ENCODE measurements at regions not wholly inside any gene's neighbourhood (a gene's known extent, or its start where the extent isn't known, plus 50 kb on each side); places are given as distances from the start of the nearest gene placed in this dataset.

GRCh38 chr9:38254756-38255155, 137.7 kb upstream of the ALDH1B1 start:
- Histone ChIP-seq H3K36me3 (replicated peaks in 1 of 2; ENCODE audit: control insufficient read depth in 1 of 2, insufficient read depth in 2 of 2, low read length in 2 of 2) (no peaks in the 10 kb centered on the region), H3K27me3 (ENCODE audit: control insufficient read depth in 2 of 2, insufficient read depth in 2 of 2, low read length in 2 of 2) (no peaks in the 10 kb centered on the region), H3K4me1 (ENCODE audit: control insufficient read depth in 1 of 2, insufficient read depth in 2 of 2, low read length in 2 of 2) (no peaks in the 10 kb centered on the region), H4K20me1 (ENCODE audit: insufficient read depth, low read length) (no peaks in the 10 kb centered on the region), H3K4me2 (replicated peaks; ENCODE audit: extremely low read depth, low read length, poor library complexity, severe bottlenecking) (no peak overlapping the region), H3K79me2 (ENCODE audit: insufficient read depth, low read length) (no peaks in the 10 kb centered on the region), H3K4me3 (replicated peaks in 1 of 3; ENCODE audit: low read depth in 2 of 3, low read length in 3 of 3) (no peak overlapping the region), H3K27ac (ENCODE audit: low read depth in 1 of 2, low read length in 2 of 2) (no peak overlapping the region), H2AFZ (ENCODE audit: insufficient read depth, low read depth, low read length, poor library complexity, severe bottlenecking) (no peak overlapping the region), H3K9me3 (replicated peaks in 1 of 2; ENCODE audit: control insufficient read depth in 1 of 2, insufficient read depth in 1 of 2, low read length in 2 of 2) (no peaks in the 10 kb centered on the region), H3K9ac (ENCODE audit: insufficient read depth, low read length, poor library complexity, severe bottlenecking) (no peak overlapping the region)
- Mint-ChIP-seq H3K27me3 (ENCODE audit: low read depth in 3 of 3) (peaks cover 0 to 6% (median 3%) of the 10 kb centered on the region in 3 donors), H3K4me3 (no peak overlapping the region), H3K36me3 (no peaks in the 10 kb centered on the region), H3K9me3 (peaks cover 0 to 4% (median 0%) of the 10 kb centered on the region in 7 donors), H3K27ac (no peak overlapping the region), H3K4me1 (no peaks in the 10 kb centered on the region)
- WGBS (ENCODE audit: insufficient coverage): no CpG with 5 or more reads among the region's 2 CpGs
- no peak for DNase-seq
- TF ChIP-seq CTCF (IDR thresholded peaks at IDR 0.05): no peak
- intact Hi-C loops (cut with micrococcal nuclease): no loop called here

GRCh38 chr9:38254151-38254550, 138.4 kb upstream of the ALDH1B1 start:
- TF ChIP-seq CTCF (IDR thresholded peaks at IDR 0.05): no peak
- H2AFZ ChIP-seq (ENCODE audit: insufficient read depth, low read depth, low read length, poor library complexity, severe bottlenecking): no peak overlapping the region
- WGBS (ENCODE audit: insufficient coverage): 79% methylated on average over 2 of the region's 7 CpGs

More at GRCh38 chr9:38254151-38254550, 138.4 kb upstream of the ALDH1B1 start:
- Histone ChIP-seq H3K27ac (ENCODE audit: low read depth in 1 of 2, low read length in 2 of 2) (no peak overlapping the region), H3K9me3 (replicated peaks in 1 of 2; ENCODE audit: control insufficient read depth in 1 of 2, insufficient read depth in 1 of 2, low read length in 2 of 2) (no peaks in the 10 kb centered on the region), H3K4me1 (ENCODE audit: control insufficient read depth in 1 of 2, insufficient read depth in 2 of 2, low read length in 2 of 2) (no peaks in the 10 kb centered on the region), H3K36me3 (replicated peaks in 1 of 2; ENCODE audit: control insufficient read depth in 1 of 2, insufficient read depth in 2 of 2, low read length in 2 of 2) (no peaks in the 10 kb centered on the region), H3K4me2 (replicated peaks; ENCODE audit: extremely low read depth, low read length, poor library complexity, severe bottlenecking) (no peak overlapping the region), H3K79me2 (ENCODE audit: insufficient read depth, low read length) (no peaks in the 10 kb centered on the region), H4K20me1 (ENCODE audit: insufficient read depth, low read length) (no peaks in the 10 kb centered on the region), H3K27me3 (ENCODE audit: control insufficient read depth in 2 of 2, insufficient read depth in 2 of 2, low read length in 2 of 2) (no peaks in the 10 kb centered on the region), H3K9ac (ENCODE audit: insufficient read depth, low read length, poor library complexity, severe bottlenecking) (no peak overlapping the region), H3K4me3 (replicated peaks in 1 of 3; ENCODE audit: low read depth in 2 of 3, low read length in 3 of 3) (no peak overlapping the region)
- DNase-seq: no peak
- no peaks in the 10 kb centered on the region for H3K36me3 Mint-ChIP-seq
- H3K9me3 Mint-ChIP-seq: peaks cover 0 to 4% (median 0%) of the 10 kb centered on the region in 7 donors
- H3K4me1 Mint-ChIP-seq: no peaks in the 10 kb centered on the region
- intact Hi-C loops (cut with micrococcal nuclease): no loop called here
- H3K4me3 Mint-ChIP-seq: no peak overlapping the region
- H3K27ac Mint-ChIP-seq: no peak overlapping the region
- H3K27me3 Mint-ChIP-seq (ENCODE audit: low read depth in 3 of 3): peaks cover 2 to 6% (median 3%) of the 10 kb centered on the region in 3 donors

Measured in CD14-positive monocyte (primary cell).